Ishikawa (cell line): ENCODE measurements at regions not wholly inside any gene's neighbourhood (a gene's known extent, or its start where the extent isn't known, plus 50 kb on each side); places are given as distances from the start of the nearest gene placed in this dataset.

ENCODE experiments used
- CREB1 ChIP-seq: IDR thresholded peaks from 2 replicates; pipeline ENCODE4 v1.6.1; 2012; ENCODE audit warnings: low read depth
- EGR1 ChIP-seq: IDR thresholded peaks from 2 replicates; pipeline ENCODE4 v1.6.1; 2012
- EP300 ChIP-seq: IDR thresholded peaks from 2 replicates; pipeline ENCODE4 v1.6.1; 2012; ENCODE audit warnings: borderline replicate concordance
- FOXM1 ChIP-seq: IDR thresholded peaks from 2 replicates; pipeline ENCODE4 v1.6.1; 2012; ENCODE audit warnings: low read depth, borderline replicate concordance
- MAX ChIP-seq: IDR thresholded peaks from 2 replicates; pipeline ENCODE4 v1.6.1; 2012
- NFIC ChIP-seq: IDR thresholded peaks from 2 replicates; pipeline ENCODE4 v1.6.1; 2012
- REST ChIP-seq: IDR thresholded peaks from 2 replicates; pipeline ENCODE4 v1.6.1; 2012; ENCODE audit warnings: low read depth, mild to moderate bottlenecking
- TAF1 ChIP-seq: IDR thresholded peaks from 2 replicates; pipeline ENCODE4 v1.6.1; 2012; ENCODE audit warnings: low read depth, mild to moderate bottlenecking
- TCF12 ChIP-seq: IDR thresholded peaks from 2 replicates; pipeline ENCODE4 v1.6.1; 2012; ENCODE audit warnings: low read depth
- USF1 ChIP-seq: IDR thresholded peaks from 2 replicates; pipeline ENCODE4 v1.6.1; 2012
- YY1 ChIP-seq: IDR thresholded peaks from 2 replicates; pipeline ENCODE4 v1.6.1; 2012; ENCODE audit warnings: low read depth

GRCh38 chr12:74910831-74911230, 298.8 kb downstream of the KCNC2 start:
- TF ChIP-seq TCF12 (no peak), TAF1 (no peak), YY1 (no peak), REST (no peak), CREB1 (no peak), FOXM1 (no peak), EGR1 (no peak), NFIC (no peak), MAX (no peak), USF1 (no peak), EP300 (no peak)
